ENCODE measurements at regions not wholly inside any gene's neighbourhood (a gene's known extent, or its start where the extent isn't known, plus 50 kb on each side); places are given as distances from the start of the nearest gene placed in this dataset.

- DNase-seq = no peak
Measured at GRCh38 chr16:9533042-9533441, 441.6 kb downstream of the HAPSTR1 start.

DNA sequence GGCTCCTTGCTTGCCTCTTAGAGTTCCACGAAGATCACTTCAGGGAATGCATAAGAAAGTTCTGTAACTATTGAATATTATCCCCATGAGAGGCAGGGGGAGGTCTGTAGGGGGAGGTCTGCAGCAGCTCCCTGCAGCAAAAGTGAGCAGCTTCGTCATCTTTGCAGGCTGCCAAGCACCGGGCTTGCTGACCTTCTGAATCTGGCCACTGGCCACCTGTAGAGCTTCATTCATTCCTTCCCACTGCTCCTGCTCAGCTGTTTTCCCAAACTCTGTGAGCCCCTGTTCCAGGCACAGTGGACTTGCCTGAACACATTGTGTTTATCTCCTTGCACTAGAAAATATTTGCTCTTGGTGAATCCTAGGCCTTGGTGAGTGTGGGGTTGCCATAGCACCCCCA is 443.3 kb downstream of the HAPSTR1 start:
- DNase-seq = no peak

- no peak for DNase-seq
Measured at GRCh38 chr16:9536905-9537304, 445.5 kb downstream of the HAPSTR1 start.

DNA sequence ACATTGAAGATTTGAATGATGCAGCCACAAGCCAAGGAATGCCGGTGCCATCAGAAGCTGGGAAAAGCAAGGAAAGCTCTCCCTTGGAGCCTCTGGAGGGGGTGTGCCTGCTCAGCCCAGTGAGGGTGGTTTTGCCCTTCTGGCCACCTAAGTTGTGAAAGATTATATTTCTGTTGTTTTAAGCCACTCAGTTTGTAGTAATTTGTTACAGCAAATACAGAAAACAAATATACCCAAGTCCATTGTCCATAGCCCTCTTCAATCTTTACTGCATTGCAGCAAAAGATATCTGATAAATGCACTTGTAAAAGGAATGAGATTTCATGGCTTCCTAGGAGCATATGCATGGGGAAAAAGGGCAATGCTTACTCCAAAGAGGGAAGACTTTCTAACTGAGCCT is 447.9 kb downstream of the HAPSTR1 start:
- DNase-seq = no peak

- DNase-seq = no peak
Measured at GRCh38 chr16:9541723-9542122, 450.3 kb downstream of the HAPSTR1 start.

GRCh38 chr16:9542165-9542755 is 450.8 kb downstream of the HAPSTR1 start:
- DNase-seq = no peak

- DNase-seq = no peak
Measured at GRCh38 chr16:9545522-9546437, 454.3 kb downstream of the HAPSTR1 start.

GRCh38 chr16:9546438-9546786 is 455.0 kb downstream of the HAPSTR1 start:
- no peak for DNase-seq

DNA sequence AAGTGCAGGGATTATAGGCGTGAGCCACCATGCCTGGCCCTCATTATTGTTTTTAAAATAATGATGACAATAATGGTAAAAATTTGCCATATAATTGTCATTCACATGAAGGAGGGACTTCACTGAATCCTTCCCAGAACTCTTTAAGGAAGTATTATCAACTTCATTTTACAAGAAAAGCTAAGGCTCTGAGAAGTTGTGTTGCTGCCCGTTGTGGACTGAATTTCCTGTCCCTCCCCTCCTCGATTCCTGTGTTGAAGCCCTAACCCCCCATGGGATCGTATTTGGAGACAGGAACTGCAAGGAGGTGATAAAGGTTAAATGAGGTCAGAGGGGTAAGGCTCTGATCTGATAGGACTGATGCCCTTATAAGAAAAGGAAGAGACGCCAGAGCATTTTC is 458.0 kb downstream of the HAPSTR1 start:
- DNase-seq = no peak

DNA sequence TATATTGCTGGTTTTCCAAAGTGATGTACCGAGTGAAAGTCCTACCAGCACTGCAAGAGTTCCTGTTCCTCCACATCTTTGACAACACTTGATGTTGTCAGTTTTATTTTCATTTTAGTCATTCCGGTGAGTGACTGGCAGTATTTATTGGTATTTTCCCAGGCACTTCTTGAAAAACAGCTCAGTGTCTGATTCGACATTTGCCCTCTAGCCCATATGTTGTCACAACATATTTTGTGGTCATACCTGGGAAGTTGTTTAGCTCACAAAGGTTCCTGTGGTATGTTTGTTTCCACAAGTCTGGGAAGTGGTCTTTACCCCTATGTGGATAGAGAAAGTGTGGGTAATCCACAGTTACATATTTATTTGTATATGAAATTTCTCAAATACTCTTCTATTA is 463.6 kb downstream of the HAPSTR1 start:
- no peak for DNase-seq

DNA sequence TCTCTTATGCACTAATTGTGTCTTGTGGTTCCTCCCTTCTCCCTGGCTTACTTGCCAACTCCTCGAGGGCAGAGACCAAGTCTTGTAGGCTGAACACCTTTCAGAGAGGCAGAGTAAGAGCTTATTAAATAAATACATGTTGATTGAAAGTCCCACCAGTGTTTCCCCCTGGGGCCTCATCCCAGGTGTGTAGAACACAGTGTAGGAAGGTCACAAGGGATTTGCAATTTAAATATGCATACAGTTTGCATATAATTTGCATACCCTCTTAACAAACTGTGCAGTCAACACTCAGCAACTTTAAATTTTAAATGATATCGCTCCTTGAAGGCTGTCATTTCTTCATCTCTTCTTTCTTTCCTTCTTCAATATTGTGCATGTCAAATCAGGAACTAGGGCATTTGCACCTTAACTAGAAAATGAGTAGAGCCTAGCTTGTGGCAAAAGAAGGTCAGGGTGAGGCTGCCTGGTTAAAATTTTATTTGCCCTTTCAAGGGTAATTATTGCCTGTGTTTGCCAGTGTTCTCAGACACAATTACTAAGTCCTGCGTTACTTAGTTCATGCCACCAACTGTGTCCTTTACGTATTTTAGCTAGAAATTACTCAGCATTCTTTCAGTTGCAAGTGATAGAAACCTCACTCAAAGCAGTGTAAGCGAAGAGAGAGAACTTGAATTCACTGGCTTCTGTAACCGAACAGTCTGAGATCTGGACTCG is 465.7 kb downstream of the HAPSTR1 start:
- no peak for DNase-seq

DNA sequence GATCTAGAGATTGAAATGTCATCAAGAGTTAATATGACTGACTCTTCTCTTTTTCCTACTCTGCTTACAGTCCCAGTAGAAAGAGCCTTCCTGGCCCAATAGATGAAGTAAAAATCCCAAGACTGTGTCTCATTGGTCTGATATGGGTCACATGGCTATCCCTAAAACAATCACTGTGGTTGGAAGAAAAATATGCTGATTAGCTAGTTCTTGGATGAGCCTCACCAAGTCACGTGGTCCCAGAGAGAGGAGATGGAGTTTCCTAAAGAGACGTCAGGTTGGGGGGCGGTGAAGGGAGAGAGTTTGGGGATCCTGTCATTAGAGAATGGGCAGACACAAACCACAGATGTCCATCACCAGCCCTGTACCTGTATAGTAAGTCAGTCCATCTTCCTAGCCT is 466.3 kb downstream of the HAPSTR1 start:
- DNase-seq = no peak

- no peak for DNase-seq
Measured at GRCh38 chr16:9566099-9566498, 474.7 kb downstream of the HAPSTR1 start.

GRCh38 chr16:9567666-9568065 is 476.2 kb downstream of the HAPSTR1 start:
- no peak for DNase-seq

DNA sequence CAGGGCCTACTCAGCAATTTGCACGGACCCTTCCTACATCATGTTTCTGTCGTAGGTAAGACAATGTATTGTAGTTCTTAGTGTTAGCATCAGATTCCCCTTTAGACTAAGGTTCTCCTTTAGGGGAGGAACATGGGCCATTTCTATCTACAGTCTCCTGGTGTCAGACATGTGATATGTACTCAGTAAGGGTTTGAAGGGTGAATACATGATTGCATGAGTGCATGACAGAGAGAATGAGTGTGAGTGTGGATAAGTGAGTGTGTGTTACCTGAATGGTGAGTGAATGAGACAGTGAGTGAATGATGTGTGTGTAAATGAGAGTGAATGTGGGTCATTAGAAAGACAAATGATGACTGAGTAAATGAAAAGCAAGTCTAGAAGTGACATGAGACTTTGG is 476.8 kb downstream of the HAPSTR1 start:
- DNase-seq = no peak

DNA sequence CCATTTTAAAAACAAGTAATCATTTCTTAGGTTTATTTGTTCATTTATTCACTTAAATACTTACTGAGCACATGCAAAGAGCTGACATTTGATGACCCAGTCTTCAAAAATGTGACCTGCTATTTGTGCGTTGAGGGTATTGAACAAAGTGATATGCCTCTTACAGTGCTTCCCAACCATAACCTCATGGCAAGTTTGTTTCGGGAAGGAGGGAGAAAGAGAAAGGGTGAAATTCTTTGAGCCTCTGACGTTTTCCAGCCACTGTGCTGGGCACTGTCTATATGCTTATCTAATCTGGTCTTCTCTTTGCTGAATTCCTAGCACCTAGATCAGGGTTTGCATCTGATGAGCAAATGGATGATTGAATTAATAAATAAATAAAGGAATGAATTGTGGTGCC is 479.1 kb downstream of the HAPSTR1 start:
- no peak for DNase-seq

- DNase-seq = no peak
Measured at GRCh38 chr16:9578459-9578858, 487.0 kb downstream of the HAPSTR1 start.

DNA sequence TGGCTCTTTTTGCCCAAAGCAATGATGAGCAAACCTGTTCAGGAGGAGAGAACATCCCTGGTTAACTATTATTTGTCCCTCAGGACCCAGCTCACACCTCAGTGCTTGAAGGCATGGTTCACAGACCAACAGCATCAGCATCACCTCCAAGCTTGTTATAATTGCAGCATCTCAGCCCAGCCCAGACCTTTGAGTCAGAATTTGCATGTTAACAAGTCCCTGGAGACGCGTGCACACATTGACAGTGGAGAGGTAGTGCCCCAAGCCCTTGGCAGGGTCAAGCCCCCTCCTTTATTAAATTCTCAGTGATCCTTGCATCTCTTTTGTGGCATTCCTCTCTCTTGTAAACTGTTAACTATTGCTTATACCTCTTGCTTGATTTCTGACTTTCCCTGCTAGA is 488.6 kb downstream of the HAPSTR1 start:
- no peak for DNase-seq

GRCh38 chr16:9593440-9593839 is 502.0 kb downstream of the HAPSTR1 start:
- DNase-seq = no peak

DNA sequence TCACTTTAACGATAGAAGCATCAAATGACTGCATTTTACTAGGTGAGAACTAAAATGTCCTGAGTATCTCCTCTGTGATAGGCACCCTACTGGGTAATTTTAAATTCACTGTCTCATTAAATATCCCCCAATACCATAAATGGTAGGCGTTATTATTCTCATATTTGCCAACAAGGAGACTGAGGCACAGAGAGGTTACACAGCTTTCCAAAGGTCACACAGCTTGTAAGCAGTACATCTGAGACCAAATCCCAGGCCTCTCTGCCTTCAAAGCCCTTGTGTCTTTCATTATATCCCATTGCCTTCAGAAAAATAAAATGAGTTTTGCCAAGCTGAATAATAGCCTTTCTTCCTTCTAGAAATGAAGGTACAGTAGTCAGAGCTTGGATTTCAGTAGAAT is 502.6 kb downstream of the HAPSTR1 start:
- no peak for DNase-seq

GRCh38 chr16:9594946-9595345 is 503.5 kb downstream of the HAPSTR1 start:
- DNase-seq = no peak

GRCh38 chr16:9595393-9595792 is 503.9 kb downstream of the HAPSTR1 start:
- DNase-seq = no peak

GRCh38 chr16:9596788-9597187 is 505.3 kb downstream of the HAPSTR1 start:
- DNase-seq = no peak

All from suppressor macrophage treated with lipopolysaccharide for 1 hour (primary cell).